Spleen (tissue), 11 donors: ENCODE measurements at regions not wholly inside any gene's neighbourhood (a gene's known extent, or its start where the extent isn't known, plus 50 kb on each side); places are given as distances from the start of the nearest gene placed in this dataset.

Experiments used
- DNase-seq: peaks from one replicate; pipeline ENCODE4 v3.0.0-alpha.2; 2020
- H3K27ac ChIP-seq, 8 donors: fragments of 200-600 bp; sonication (generic) in 7 of 8; 1 replicate in 4 of 8; 2 replicates in 4 of 8; pipeline versions ENCODE4 v1.5.0 to v1.8.0; 2016 to 2021; ENCODE audit warnings: inconsistent platforms in 4 of 8, mild to moderate bottlenecking in 4 of 8, moderate library complexity in 1 of 8
- H3K27me3 ChIP-seq, 7 donors: fragments of 200-600 bp; sonication (generic) in 6 of 7; replicated peaks in 1 of 7; 1 replicate in 4 of 7; 2 replicates in 3 of 7; pipeline versions ENCODE4 v1.5.0 to v1.8.0; 2016 to 2021; ENCODE audit warnings: inconsistent platforms in 3 of 7, mild to moderate bottlenecking in 1 of 7
- H3K36me3 ChIP-seq, 6 donors: fragments of 200-600 bp; sonication (generic) in 5 of 6; 1 replicate in 4 of 6; 2 replicates in 2 of 6; pipeline versions ENCODE4 v1.5.0 to v1.8.0; 2016 to 2021; ENCODE audit warnings: inconsistent platforms in 2 of 6
- H3K4me1 ChIP-seq, 6 donors: fragments of 200-600 bp; sonication (generic) in 5 of 6; 1 replicate in 3 of 6; 2 replicates in 3 of 6; pipeline versions ENCODE4 v1.5.0 to v1.8.0; 2016 to 2021; ENCODE audit warnings: inconsistent platforms in 3 of 6
- H3K4me3 ChIP-seq, 8 donors: fragments of 200-600 bp; sonication (generic) in 7 of 8; 1 replicate in 4 of 8; 2 replicates in 4 of 8; pipeline versions ENCODE4 v1.5.0 to v1.8.0; 2016 to 2021; ENCODE audit warnings: inconsistent platforms in 4 of 8, mild to moderate bottlenecking in 4 of 8, moderate library complexity in 2 of 8
- H3K9me3 ChIP-seq, 8 donors: fragments of 200-600 bp; sonication (generic) in 7 of 8; 1 replicate in 4 of 8; 2 replicates in 4 of 8; pipeline versions ENCODE4 v1.5.0 to v1.8.0; 2016 to 2021; ENCODE audit warnings: inconsistent platforms in 4 of 8
- CTCF ChIP-seq, 11 experiments: fragments of 200-600 bp in 7 of 11; fragments of 450-650 bp in 4 of 11; sonication (generic) in 4 of 11; IDR thresholded peaks in 8 of 11; conservative IDR thresholded peaks in 3 of 11; 1 replicate in 7 of 11; 2 replicates in 4 of 11; pipeline versions ENCODE4 v1.4.0 to v1.8.0; 2016 to 2021; ENCODE audit warnings: antibody characterized with exemption in 11 of 11, inconsistent platforms in 4 of 11, mild to moderate bottlenecking in 1 of 11
- POLR2A ChIP-seq, 3 donors: fragments of 450-650 bp; IDR thresholded peaks; one replicate each; pipeline ENCODE4 v1.5.1; 2017; ENCODE audit warnings: antibody characterized with exemption in 3 of 3, mild to moderate bottlenecking in 1 of 3
- POLR2AphosphoS5 ChIP-seq, 3 donors: sonication (generic); formaldehyde crosslinking; IDR thresholded peaks; one replicate each; pipeline ENCODE4 v1.5.1; 2017; ENCODE audit warnings: antibody characterized with exemption in 3 of 3
- WGBS, 5 donors: extraction: QIAGEN DNeasy Blood & Tissue Kit in 3 of 5; methylation state at CpG; one replicate each; pipeline versions ENCODE4 v1.1.5 to v1.1.7; 2013 to 2018; 5-methylcytosine and 5-hydroxymethylcytosine counted together
- intact Hi-C: fragments of 100-400 bp; cut with DNase I; formaldehyde crosslinking; loops from one replicate; pipeline ENCODE4 v1.15.0; 2023; ENCODE audit warnings: low total_unique reads
- donor health status: healthy with polysubstance abuse.
- donor health status: DM: no; HTN: no; CAD: no; lungs with moderate emphysema.
- donor health status: DM: no; HTN: no; CAD: no.
- donor health status: Bipolar disorder and iron deficiency.
- donor health status: healthy.
- donor health status: DM: no; HTN: no; CAD: no.
- donor health status: DM: yes; HTN: yes; CAD: no.

GRCh38 chr12:105806400-105806770 is 332.4 kb downstream of the NUAK1 start:
- H3K9me3 ChIP-seq = no peaks in the 10 kb centered on the region
- H3K27ac ChIP-seq = no peak overlapping the region
- DNase-seq = no peak
- H3K4me3 ChIP-seq = no peak overlapping the region
- no peak for TF ChIP-seq POLR2A (IDR thresholded peaks at IDR 0.05)
- no peak for TF ChIP-seq CTCF (IDR thresholded peaks at IDR 0.05 in 8 of 11, conservative IDR thresholded peaks at IDR 0.05 in 3 of 11)
- H3K27me3 ChIP-seq = no peaks in the 10 kb centered on the region
- 89 to 99% (median 95%) methylated on average over 2 of the region's 2 CpGs for WGBS, 5 donors
- no peaks in the 10 kb centered on the region for H3K36me3 ChIP-seq
- no peaks in the 10 kb centered on the region for H3K4me1 ChIP-seq
- intact Hi-C loops = no loop called here

- no peak for DNase-seq
- Histone ChIP-seq H3K27ac (no peak overlapping the region), H3K36me3 (no peaks in the 10 kb centered on the region), H3K4me1 (no peaks in the 10 kb centered on the region), H3K4me3 (no peak overlapping the region), H3K9me3 (no peaks in the 10 kb centered on the region), H3K27me3 (peaks cover 0 to 7% (median 0%) of the 10 kb centered on the region in 7 donors)
- WGBS, 5 donors = 73 to 94% (median 87%) methylated on average over 1 of the region's 1 CpG
- intact Hi-C loops = no loop called here
- TF ChIP-seq CTCF (IDR thresholded peaks at IDR 0.05 in 8 of 11, conservative IDR thresholded peaks at IDR 0.05 in 3 of 11) (no peak), POLR2A (IDR thresholded peaks at IDR 0.05) (no peak), POLR2AphosphoS5 (IDR thresholded peaks at IDR 0.05) (no peak)
These were observed 326.4 kb downstream of the NUAK1 start for GRCh38 chr12:105812366-105812765.

GRCh38 chr12:105813201-105813600 is 325.6 kb downstream of the NUAK1 start:
- Histone ChIP-seq H3K27me3 (peaks cover 0 to 7% (median 0%) of the 10 kb centered on the region in 7 donors), H3K4me3 (no peak overlapping the region), H3K4me1 (no peaks in the 10 kb centered on the region), H3K27ac (no peak overlapping the region), H3K36me3 (no peaks in the 10 kb centered on the region), H3K9me3 (no peaks in the 10 kb centered on the region)
- intact Hi-C loops = no loop called here
- WGBS, 5 donors = 72 to 86% (median 75%) methylated on average over 5 of the region's 5 CpGs
- DNase-seq = no peak
- TF ChIP-seq CTCF (IDR thresholded peaks at IDR 0.05 in 8 of 11, conservative IDR thresholded peaks at IDR 0.05 in 3 of 11) = no peak
- no peak for TF ChIP-seq POLR2A (IDR thresholded peaks at IDR 0.05)
- no peak for TF ChIP-seq POLR2AphosphoS5 (IDR thresholded peaks at IDR 0.05)

- Histone ChIP-seq H3K9me3 (no peaks in the 10 kb centered on the region), H3K27ac (no peak overlapping the region), H3K4me1 (no peaks in the 10 kb centered on the region), H3K27me3 (peaks cover 0 to 7% (median 0%) of the 10 kb centered on the region in 7 donors), H3K4me3 (no peak overlapping the region), H3K36me3 (no peaks in the 10 kb centered on the region)
- intact Hi-C loops = no loop called here
- DNase-seq = no peak
- 78 to 94% (median 88%) methylated on average over 4 of the region's 4 CpGs for WGBS, 5 donors
- TF ChIP-seq POLR2AphosphoS5 (IDR thresholded peaks at IDR 0.05) = no peak
- no peak for TF ChIP-seq POLR2A (IDR thresholded peaks at IDR 0.05)
These were observed 324.5 kb downstream of the NUAK1 start for GRCh38 chr12:105814283-105814682.

- no peak for DNase-seq
- no peaks in the 10 kb centered on the region for H3K36me3 ChIP-seq
- peaks cover 0 to 3% (median 0%) of the 10 kb centered on the region in 7 donors for H3K27me3 ChIP-seq
- H3K4me3 ChIP-seq = no peak overlapping the region
- no peak for TF ChIP-seq CTCF (IDR thresholded peaks at IDR 0.05 in 8 of 11, conservative IDR thresholded peaks at IDR 0.05 in 3 of 11)
- TF ChIP-seq POLR2A (IDR thresholded peaks at IDR 0.05) = no peak
- no peak for TF ChIP-seq POLR2AphosphoS5 (IDR thresholded peaks at IDR 0.05)
- intact Hi-C loops = no loop called here
- H3K4me1 ChIP-seq = peaks cover 0 to 16% (median 7%) of the 10 kb centered on the region in 6 donors
- H3K27ac ChIP-seq = no peak overlapping the region
- 50 to 73% (median 72%) methylated on average over 2 of the region's 2 CpGs for WGBS, 5 donors
- H3K9me3 ChIP-seq = no peaks in the 10 kb centered on the region
These were observed 319.2 kb downstream of the NUAK1 start for GRCh38 chr12:105819549-105819948.
